Stimulated activated CD4-positive, alpha-beta T cell treated with anti-CD3 and anti-CD28 coated beads, Interleukin-4, amount 100 ng/mL, for 4 hours (primary cell): ENCODE measurements at regions not wholly inside any gene's neighbourhood (a gene's known extent, or its start where the extent isn't known, plus 50 kb on each side); places are given as distances from the start of the nearest gene placed in this dataset.

Experiments used
- DNase-seq, 2 experiments: peaks; one replicate each; pipeline ENCODE4 v3.0.0-alpha.2; 2020

GRCh38 chr12:34386621-34387255 is 364.4 kb downstream of the ALG10 start:
- DNase-seq, result no peak

GRCh38 chr12:34387711-34388635 is 365.7 kb downstream of the ALG10 start:
- no peak for DNase-seq

- no peak for DNase-seq
Measured at GRCh38 chr12:34388636-34389377, 366.5 kb downstream of the ALG10 start.

- no peak for DNase-seq
Measured at GRCh38 chr12:34389378-34390170, 367.3 kb downstream of the ALG10 start.

- no peak for DNase-seq
Measured at GRCh38 chr12:34390171-34390841, 368.0 kb downstream of the ALG10 start.

GRCh38 chr12:34390846-34391700 is 368.8 kb downstream of the ALG10 start:
- DNase-seq, result no peak

DNA sequence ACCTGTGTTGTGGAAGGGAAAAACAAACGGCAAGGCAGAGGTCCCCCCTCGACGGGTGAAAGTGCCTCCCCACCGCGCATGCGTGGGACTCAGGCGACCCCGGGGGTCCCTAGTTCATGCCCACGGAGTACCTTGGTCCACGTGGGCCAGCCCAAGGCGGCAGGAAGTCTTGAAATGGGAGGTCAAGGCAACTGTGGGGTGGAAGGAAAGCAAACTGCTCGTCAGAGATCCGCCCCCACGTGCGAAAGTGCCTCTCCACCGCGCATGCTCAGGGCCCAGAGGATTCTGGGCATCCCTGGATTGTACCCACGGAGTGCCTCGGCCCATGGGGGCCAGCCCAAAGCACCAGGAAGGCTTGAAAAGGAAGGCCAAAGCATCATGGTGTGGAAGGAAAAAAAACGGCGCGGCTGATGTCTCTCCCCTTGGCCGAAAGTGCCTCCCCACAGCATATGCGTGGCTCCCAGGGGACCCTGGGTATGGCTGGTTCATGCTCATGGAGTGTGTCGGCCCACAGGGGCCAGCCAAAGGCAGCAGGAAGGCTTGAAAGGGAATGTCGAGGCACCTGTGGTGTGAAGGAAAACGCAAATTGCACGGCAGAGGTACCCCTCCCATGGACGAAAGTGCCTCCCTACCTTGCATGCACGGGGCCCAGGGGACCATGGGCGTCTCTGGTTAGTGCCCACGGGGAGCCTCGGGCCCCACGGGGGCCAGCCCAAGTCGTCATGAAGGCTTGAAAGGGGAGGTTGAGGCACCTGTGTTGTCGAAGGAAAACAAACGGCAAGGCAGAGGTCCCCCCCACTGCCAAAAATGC is 369.7 kb downstream of the ALG10 start:
- no peak for DNase-seq

GRCh38 chr12:34392741-34393085 is 370.4 kb downstream of the ALG10 start:
- peak in 1 of 2 experiments; percentile 1 for DNase-seq

DNA sequence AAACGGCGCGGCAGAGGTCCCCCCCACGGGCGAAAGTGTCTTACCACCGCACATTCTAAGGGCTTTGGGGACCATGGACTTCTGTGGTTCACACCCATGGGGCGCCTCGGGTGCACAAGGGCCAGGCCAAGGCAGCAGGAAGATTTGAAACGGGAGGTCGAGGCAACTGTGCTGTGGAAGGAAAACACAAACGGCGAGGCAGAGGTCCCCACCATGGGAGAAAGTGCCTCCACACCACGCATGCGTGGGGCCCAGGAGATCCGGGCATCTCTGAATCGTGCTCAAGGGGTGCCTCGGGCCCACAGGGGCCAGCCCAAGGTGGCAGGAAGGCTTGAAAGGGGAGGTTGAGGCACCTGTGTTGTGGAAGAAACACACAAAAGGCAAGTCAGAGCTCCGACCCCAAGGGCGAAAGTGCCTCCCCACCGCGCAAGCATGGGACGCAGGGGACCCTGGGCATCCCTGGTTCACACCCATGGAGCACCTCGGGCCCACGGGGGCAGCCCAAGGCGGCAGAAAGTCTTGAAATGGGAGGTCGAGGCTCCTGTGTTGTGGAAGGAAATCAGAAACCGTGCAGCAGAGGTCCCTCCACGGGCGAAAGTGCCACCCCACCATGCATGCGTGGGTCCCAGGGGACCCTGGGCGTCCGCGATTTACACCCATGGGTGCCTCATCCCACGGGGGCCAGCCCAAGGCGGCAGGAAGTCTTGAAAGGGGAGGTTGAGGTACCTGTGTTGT is 371.0 kb downstream of the ALG10 start:
- DNase-seq, result peak in 1 of 2 experiments; percentile 1

- no peak for DNase-seq
Measured at GRCh38 chr12:34393821-34394150, 371.5 kb downstream of the ALG10 start.

- DNase-seq, result peak in 1 of 2 experiments; percentile 1
Measured at GRCh38 chr12:34394211-34395055, 372.1 kb downstream of the ALG10 start.

DNA sequence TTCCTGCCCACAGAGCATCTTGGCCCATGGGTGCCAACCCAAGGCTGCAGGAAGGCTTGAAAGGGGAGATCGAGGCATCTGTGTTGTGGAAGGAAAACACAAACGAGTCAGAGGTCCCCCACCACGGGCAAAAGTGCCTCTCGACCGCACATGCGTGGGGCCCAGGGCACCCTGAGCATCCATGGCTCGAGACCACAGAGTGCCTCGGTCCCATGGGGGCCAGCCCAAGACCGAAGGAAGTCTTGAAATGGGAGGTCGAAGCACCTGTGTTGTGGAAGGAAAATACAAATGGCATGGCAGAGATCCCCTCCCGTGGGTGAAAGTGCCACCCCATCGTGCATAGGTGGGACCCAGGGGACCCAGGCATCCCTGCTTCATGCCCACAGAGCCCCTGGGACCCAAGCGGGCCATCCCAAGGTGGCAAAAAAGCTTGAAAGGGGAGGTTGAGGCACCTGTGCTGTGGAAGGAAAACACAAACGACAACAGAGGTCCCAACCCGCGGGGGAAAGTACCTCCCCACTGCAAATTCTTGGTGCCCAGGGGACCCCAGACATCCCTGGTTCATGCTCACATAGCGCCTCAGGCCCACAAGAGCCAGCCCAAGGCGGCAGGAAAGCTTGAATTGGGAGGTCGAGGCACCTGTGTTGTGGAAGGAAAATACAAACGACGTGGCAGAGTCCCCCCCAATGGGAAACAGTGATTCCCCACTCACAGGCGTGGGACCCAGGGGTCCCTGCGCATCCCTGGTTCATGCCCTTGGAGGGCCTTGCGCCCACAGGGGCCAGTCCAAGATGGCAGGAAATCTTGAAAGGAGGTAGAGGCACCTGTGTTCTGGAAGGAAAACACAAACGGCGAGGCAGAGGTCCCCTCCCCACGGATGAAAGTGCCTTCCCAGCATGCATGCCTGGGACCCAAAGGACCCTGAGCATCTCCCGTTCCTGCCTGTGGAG is 373.0 kb downstream of the ALG10 start:
- DNase-seq, result peak in 1 of 2 experiments; percentile 1

DNA sequence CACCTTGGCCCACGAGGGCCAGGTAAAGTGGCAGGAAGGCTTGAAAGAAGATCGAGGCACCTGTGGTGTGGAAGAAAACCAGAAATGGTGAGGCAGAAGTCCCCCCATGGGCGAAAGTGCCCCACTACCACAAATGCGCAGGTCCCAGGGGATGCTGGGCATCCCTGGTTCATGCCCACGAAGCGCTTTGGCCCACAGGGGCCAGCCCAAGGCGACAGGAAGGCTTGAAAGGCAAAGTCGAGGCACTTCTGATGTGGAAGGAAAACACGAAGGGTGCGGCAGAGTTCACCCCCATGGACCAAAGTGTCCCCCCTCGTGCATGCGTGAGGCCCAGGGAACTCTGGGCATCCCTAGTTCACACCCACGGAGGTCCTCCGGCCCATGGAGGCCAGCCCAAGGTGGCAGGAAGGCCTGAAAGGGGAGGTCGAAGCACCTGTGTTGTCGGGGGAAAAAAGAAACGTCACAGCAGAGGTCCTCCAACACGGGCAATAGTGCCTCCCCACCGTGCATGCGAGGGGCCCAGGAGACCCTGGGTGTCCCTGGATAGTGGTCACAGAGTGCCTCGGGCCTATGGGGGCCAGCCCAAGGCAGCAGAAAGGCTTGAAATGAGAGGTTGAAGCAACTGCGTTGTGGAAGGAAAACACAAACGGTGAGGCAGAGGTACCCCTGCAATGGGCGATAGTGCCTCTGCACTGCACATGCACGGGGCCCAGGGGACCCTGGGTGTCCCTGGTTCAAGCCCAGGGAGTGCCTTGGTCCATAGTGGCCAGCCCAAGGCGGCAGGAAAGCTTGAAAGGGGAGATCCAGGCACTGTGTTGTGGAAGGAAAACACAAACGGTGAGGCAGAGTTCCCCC is 373.9 kb downstream of the ALG10 start:
- DNase-seq, result peak in 1 of 2 experiments; percentile 0

GRCh38 chr12:34396861-34397590 is 374.7 kb downstream of the ALG10 start:
- peak in 1 of 2 experiments; percentile 1 for DNase-seq

GRCh38 chr12:34397591-34398365 is 375.5 kb downstream of the ALG10 start:
- DNase-seq, result peak in 1 of 2 experiments; percentile 0
